Keratinocyte (primary cell): ENCODE measurements at regions not wholly inside any gene's neighbourhood (a gene's known extent, or its start where the extent isn't known, plus 50 kb on each side); places are given as distances from the start of the nearest gene placed in this dataset.

Source experiments
- CTCF ChIP-seq, 3 experiments: IDR thresholded peaks in 1 of 3; conservative IDR thresholded peaks in 1 of 3; optimal IDR thresholded peaks in 1 of 3; 2 replicates in 2 of 3; 3 replicates in 1 of 3; pipeline versions ENCODE3 to v1.5.1; 2011; ENCODE audit warnings: low read length in 3 of 3, mild to moderate bottlenecking in 3 of 3, moderate library complexity in 2 of 3, control low read depth in 1 of 3, inconsistent platforms in 1 of 3; ENCODE audit not compliant: insufficient read depth in 2 of 3; ENCODE audit errors: extremely low read depth in 1 of 3
- EZH2 ChIP-seq: IDR thresholded peaks from one replicate; pipeline ENCODE4 v1.6.1; 2012; ENCODE audit warnings: inconsistent platforms, mild to moderate bottlenecking, low read length, moderate library complexity

DNA sequence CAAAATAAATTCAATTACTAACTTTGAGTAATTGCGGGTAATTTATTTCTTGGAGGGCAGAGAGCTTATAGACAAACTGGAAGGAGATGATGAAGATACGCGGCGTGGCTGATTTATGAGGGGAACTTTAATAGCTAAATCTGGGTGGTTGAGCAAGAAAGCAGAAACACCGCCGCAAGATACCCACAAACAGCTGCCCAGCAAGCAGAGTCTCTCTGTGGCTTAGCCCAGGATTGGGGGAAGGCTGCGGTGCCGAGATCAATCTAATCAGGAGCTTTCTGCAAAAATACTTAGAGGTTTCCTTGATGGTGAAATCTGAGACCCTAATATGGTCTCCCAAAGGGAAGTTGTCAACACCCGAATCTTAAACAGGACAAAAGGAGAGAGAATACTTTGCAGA, 94.9 kb upstream of the MGMT start:
- TF ChIP-seq CTCF (optimal IDR thresholded peaks at IDR 0.05 in 1 of 3, IDR thresholded peaks at IDR 0.05 in 1 of 3, conservative IDR thresholded peaks at IDR 0.05 in 1 of 3; ENCODE audit: extremely low read depth in 1 of 3, insufficient read depth in 2 of 3, low read length in 3 of 3) (no peak), EZH2 (no peak)
